Transverse colon (tissue), 4 donors: ENCODE measurements at regions not wholly inside any gene's neighbourhood (a gene's known extent, or its start where the extent isn't known, plus 50 kb on each side); places are given as distances from the start of the nearest gene placed in this dataset.

Experiments used
- DNase-seq: peaks from one replicate; pipeline ENCODE4 v3.0.0-alpha.2; 2019
- H3K27ac ChIP-seq, 4 donors: fragments of 200-600 bp; sonication (generic); 2 replicates each; pipeline ENCODE4 v1.5.1; 2016 to 2018; ENCODE audit warnings: inconsistent platforms in 4 of 4
- H3K27me3 ChIP-seq: fragments of 200-600 bp; sonication (generic); 2 replicates; pipeline ENCODE4 v1.5.1; 2017; ENCODE audit warnings: inconsistent platforms
- H3K36me3 ChIP-seq, 4 donors: fragments of 200-600 bp; sonication (generic); 2 replicates each; pipeline ENCODE4 v1.5.1; 2017 to 2019; ENCODE audit warnings: inconsistent platforms in 4 of 4
- H3K4me1 ChIP-seq, 4 donors: fragments of 200-600 bp; sonication (generic); 2 replicates each; pipeline ENCODE4 v1.5.1; 2017 to 2020; ENCODE audit warnings: inconsistent platforms in 4 of 4
- H3K4me3 ChIP-seq, 4 donors: fragments of 200-600 bp; sonication (generic); 1 replicate in 1 of 4; 2 replicates in 3 of 4; pipeline versions ENCODE4 v1.5.1 to v1.6.1; 2017 to 2019; ENCODE audit warnings: inconsistent platforms in 4 of 4
- H3K9me3 ChIP-seq, 2 donors: fragments of 200-600 bp; sonication (generic); 2 replicates each; pipeline ENCODE4 v1.5.1; 2017 to 2019; ENCODE audit warnings: inconsistent platforms in 2 of 2
- CTCF ChIP-seq, 5 experiments: fragments of 200-600 bp in 3 of 5; fragments of 450-650 bp in 2 of 5; sonication (generic) in 3 of 5; IDR thresholded peaks; 1 replicate in 2 of 5; 2 replicates in 3 of 5; pipeline ENCODE4 v1.5.1; 2016 to 2017; ENCODE audit warnings: antibody characterized with exemption in 5 of 5, inconsistent platforms in 3 of 5, mild to moderate bottlenecking in 2 of 5, moderate library complexity in 1 of 5
- EP300 ChIP-seq: sonication (generic); formaldehyde crosslinking; IDR thresholded peaks from one replicate; pipeline ENCODE4 v1.6.1; 2017; ENCODE audit warnings: antibody characterized with exemption, low read depth
- POLR2A ChIP-seq: fragments of 450-650 bp; IDR thresholded peaks from one replicate; pipeline ENCODE4 v1.6.1; 2016; ENCODE audit warnings: antibody characterized with exemption, mild to moderate bottlenecking, moderate library complexity
- POLR2AphosphoS5 ChIP-seq, 3 donors: sonication (generic); formaldehyde crosslinking; IDR thresholded peaks; one replicate each; pipeline ENCODE4 v1.6.1; 2016; ENCODE audit warnings: antibody characterized with exemption in 3 of 3
- WGBS, 2 donors: methylation state at CpG; one replicate each; pipeline ENCODE4 v1.1.5; 2018; ENCODE audit warnings: low coverage in 1 of 2; 5-methylcytosine and 5-hydroxymethylcytosine counted together
- in situ Hi-C, 4 donors: fragments of 200-750 bp; cut with MboI; loops; one replicate each; pipeline versions ENCODE4 v1.15.0 to v1.15.1; 2017; ENCODE audit warnings: low sequenced_read_pairs in 3 of 4, low pct_ligation_motif_present in 1 of 4, low pct_unique_long_range_greater_than_20kb in 1 of 4
- intact Hi-C: fragments of 100-400 bp; cut with DNase I; formaldehyde crosslinking; loops from one replicate; pipeline ENCODE4 v1.15.1; 2023; ENCODE audit warnings: low total_unique reads

GRCh38 chr9:86675805-86676204 lies 271.5 kb downstream of the GAS1 start:
- in situ Hi-C loops: no loop called here
- Histone ChIP-seq H3K36me3 (no peaks in the 10 kb centered on the region), H3K27ac (no peak overlapping the region), H3K27me3 (no peaks in the 10 kb centered on the region), H3K4me1 (no peaks in the 10 kb centered on the region), H3K9me3 (no peaks in the 10 kb centered on the region), H3K4me3 (no peak overlapping the region)
- WGBS, 2 donors: 50 to 75% methylated on average over 1 to 5 of the region's 5 CpGs
- no peak for TF ChIP-seq CTCF (IDR thresholded peaks at IDR 0.05)
- no peak for TF ChIP-seq POLR2AphosphoS5 (IDR thresholded peaks at IDR 0.05)
- no peak for TF ChIP-seq POLR2A
- no peak for TF ChIP-seq EP300
- no peak for DNase-seq
- intact Hi-C loops: no loop called here

DNA sequence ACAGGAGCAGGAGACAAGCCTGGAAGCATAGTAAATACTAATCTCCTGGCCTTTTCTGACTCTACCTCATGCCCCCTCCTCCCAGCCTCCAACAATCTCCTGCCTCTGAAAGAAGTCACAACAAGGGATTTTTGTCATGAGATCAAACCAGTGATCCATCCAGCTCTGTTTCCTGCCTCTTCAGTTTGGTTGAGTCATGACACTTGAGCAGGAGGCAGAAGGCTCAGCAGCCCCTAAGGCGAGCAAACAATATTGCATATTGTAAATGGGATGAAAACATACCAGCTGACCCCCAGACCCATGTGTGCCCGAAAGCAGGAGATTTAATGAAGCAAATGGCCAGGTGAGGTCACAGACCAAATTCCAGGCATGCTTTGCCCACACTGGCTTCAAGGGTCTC lies 272.8 kb downstream of the GAS1 start:
- in situ Hi-C loops (no loop called here), intact Hi-C loops (no loop called here)
- H3K4me1 ChIP-seq: no peaks in the 10 kb centered on the region
- no peak for DNase-seq
- no peaks in the 10 kb centered on the region for H3K9me3 ChIP-seq
- H3K27ac ChIP-seq: no peak overlapping the region
- TF ChIP-seq POLR2AphosphoS5 (IDR thresholded peaks at IDR 0.05) (no peak), CTCF (IDR thresholded peaks at IDR 0.05) (no peak), EP300 (no peak), POLR2A (no peak)
- H3K27me3 ChIP-seq: no peaks in the 10 kb centered on the region
- WGBS, 2 donors: 65% methylated on average over 2 of the region's 2 CpGs; no CpG with 5 or more reads in 1 of the 2 donors
- H3K36me3 ChIP-seq: no peaks in the 10 kb centered on the region
- no peak overlapping the region for H3K4me3 ChIP-seq

GRCh38 chr9:86672966-86673365 lies 274.3 kb downstream of the GAS1 start:
- H3K9me3 ChIP-seq: no peaks in the 10 kb centered on the region
- 86 to 88% methylated on average over 2 of the region's 2 CpGs for WGBS, 2 donors
- H3K4me3 ChIP-seq: no peak overlapping the region
- in situ Hi-C loops: no loop called here
- DNase-seq: no peak
- H3K4me1 ChIP-seq: no peaks in the 10 kb centered on the region
- H3K27ac ChIP-seq: no peak overlapping the region
- TF ChIP-seq CTCF (IDR thresholded peaks at IDR 0.05) (no peak), EP300 (no peak), POLR2AphosphoS5 (IDR thresholded peaks at IDR 0.05) (no peak), POLR2A (no peak)
- no peaks in the 10 kb centered on the region for H3K36me3 ChIP-seq
- no peaks in the 10 kb centered on the region for H3K27me3 ChIP-seq
- intact Hi-C loops: no loop called here

DNA sequence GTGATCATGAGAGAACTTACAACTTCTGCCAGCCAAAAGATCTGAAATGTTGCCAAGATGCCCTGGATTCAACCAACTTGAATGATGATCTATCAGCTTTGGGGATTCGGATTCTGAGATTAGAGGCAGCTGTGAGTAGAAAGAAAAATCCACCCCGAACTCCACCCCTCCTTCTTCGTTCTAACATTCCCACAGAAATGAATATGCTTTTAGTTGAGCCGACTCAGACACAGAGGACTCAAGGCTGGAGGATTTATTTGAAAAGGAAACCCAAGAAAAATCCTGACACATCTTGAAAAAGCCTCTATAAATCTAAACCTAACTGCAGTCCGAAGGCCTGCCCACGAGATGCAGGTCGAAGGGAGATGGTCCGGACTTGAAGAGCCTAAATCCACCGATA lies 275.0 kb downstream of the GAS1 start:
- no peak overlapping the region for H3K27ac ChIP-seq
- H3K36me3 ChIP-seq: no peaks in the 10 kb centered on the region
- no peaks in the 10 kb centered on the region for H3K27me3 ChIP-seq
- no peaks in the 10 kb centered on the region for H3K4me1 ChIP-seq
- no peak overlapping the region for H3K4me3 ChIP-seq
- in situ Hi-C loops: no loop called here
- 61 to 76% methylated on average over 9 of the region's 9 CpGs for WGBS, 2 donors
- no peaks in the 10 kb centered on the region for H3K9me3 ChIP-seq
- TF ChIP-seq EP300 (no peak), CTCF (IDR thresholded peaks at IDR 0.05) (no peak), POLR2AphosphoS5 (IDR thresholded peaks at IDR 0.05) (no peak), POLR2A (no peak)
- intact Hi-C loops: no loop called here
- no peak for DNase-seq
